ENCODE measurements at regions not wholly inside any gene's neighbourhood (a gene's known extent, or its start where the extent isn't known, plus 50 kb on each side); places are given as distances from the start of the nearest gene placed in this dataset.
"Not testable (repeated sequence)": the region's sequence is repeated elsewhere in the genome, so short reads cannot be mapped to it uniquely, and the experiment has no call there.

GRCh38 chr10:35822316-35822715 lies 180.2 kb upstream of the FZD8 start:
- intact Hi-C loops (cut with DNase I; ENCODE audit: low total_unique reads), result loop anchor here (1.0 kb wide), 1 partner anchor 15 kb away; no protein-coding TSS in a partner anchor
- no peaks in the 10 kb centered on the region for H3K9me3 ChIP-seq
- DNase-seq (ENCODE audit: low spot score in 2 of 2), result peak; percentile 67 to 91
- no peaks in the 10 kb centered on the region for H3K36me3 ChIP-seq
- H3K27me3 ChIP-seq, result no peaks in the 10 kb centered on the region
- peak overlapping the region; percentile 64 to 69 for H3K27ac ChIP-seq
- no peak overlapping the region for H3K4me3 ChIP-seq
- H3K4me1 ChIP-seq, result no peaks in the 10 kb centered on the region
- TF ChIP-seq POLR2A (IDR thresholded peaks at IDR 0.05) (no peak), CTCF (IDR thresholded peaks at IDR 0.05) (peak; percentile 29 to 66 (median 46))

DNA sequence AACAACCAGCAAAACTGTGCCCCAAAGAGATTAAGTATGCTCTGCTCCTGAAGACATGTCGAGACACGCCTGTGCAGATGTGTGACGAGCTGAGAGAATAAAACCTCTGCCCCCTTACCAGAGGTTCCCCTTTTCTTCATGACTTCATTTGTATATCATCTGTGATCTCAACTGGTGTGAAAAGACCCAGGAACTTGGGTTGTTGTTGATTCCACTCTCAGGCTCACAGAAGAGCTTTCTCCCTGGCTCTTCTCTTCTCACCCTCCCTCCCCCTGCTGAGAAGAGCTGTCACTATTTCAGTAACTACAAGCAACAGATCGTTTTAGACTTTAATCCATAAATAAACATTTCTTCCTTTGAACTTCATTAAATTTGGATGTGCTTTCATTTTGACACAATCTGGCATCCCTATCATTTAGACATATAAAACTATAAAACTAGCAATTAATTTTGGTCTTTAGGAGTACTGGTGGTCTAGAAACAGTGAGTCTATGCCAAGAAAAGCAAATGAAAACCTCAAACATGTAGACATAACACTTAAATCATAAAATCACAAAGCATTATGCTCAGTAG lies 179.3 kb upstream of the FZD8 start:
- no peaks in the 10 kb centered on the region for H3K36me3 ChIP-seq
- H3K4me1 ChIP-seq, result no peaks in the 10 kb centered on the region
- peak overlapping the region in 1 of 2 donors; percentile 10 for H3K27ac ChIP-seq
- no peak for TF ChIP-seq POLR2A (IDR thresholded peaks at IDR 0.05)
- H3K4me3 ChIP-seq, result no peak overlapping the region
- no peaks in the 10 kb centered on the region for H3K9me3 ChIP-seq
- no peak for DNase-seq (ENCODE audit: low spot score in 2 of 2)
- intact Hi-C loops (cut with DNase I; ENCODE audit: low total_unique reads), result no loop called here
- no peaks in the 10 kb centered on the region for H3K27me3 ChIP-seq

GRCh38 chr10:35819736-35820135 lies 177.6 kb upstream of the FZD8 start:
- Histone ChIP-seq H3K4me3 (no peak overlapping the region), H3K27me3 (no peaks in the 10 kb centered on the region), H3K27ac (no peak overlapping the region), H3K4me1 (no peaks in the 10 kb centered on the region), H3K36me3 (no peaks in the 10 kb centered on the region), H3K9me3 (no peaks in the 10 kb centered on the region)
- no peak for DNase-seq (ENCODE audit: low spot score in 2 of 2)
- intact Hi-C loops (cut with DNase I; ENCODE audit: low total_unique reads), result no loop called here
- TF ChIP-seq CTCF (IDR thresholded peaks at IDR 0.05) (no peak), POLR2A (IDR thresholded peaks at IDR 0.05) (no peak), POLR2AphosphoS5 (IDR thresholded peaks at IDR 0.05) (no peak)

DNA sequence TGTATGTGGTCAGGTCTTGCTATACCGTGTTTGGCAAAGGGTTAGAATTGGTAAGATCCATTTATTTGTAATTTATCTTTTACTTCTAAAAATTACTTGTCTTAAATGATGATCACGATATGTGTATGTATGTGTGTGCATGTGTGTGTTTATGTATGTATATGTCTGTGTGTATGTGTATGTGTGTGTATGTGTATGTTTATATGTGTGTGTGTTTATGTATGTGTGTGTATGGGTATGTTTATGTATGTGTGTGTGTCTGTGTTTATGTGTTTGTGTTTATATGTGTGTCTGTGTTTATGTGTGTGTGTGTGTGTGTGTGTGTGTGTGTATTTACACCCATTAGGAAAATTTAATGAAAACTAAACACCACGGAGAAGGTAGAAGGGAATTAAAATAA lies 176.9 kb upstream of the FZD8 start:
- H3K9me3 ChIP-seq, result no peaks in the 10 kb centered on the region
- H3K27me3 ChIP-seq, result no peaks in the 10 kb centered on the region
- TF ChIP-seq POLR2AphosphoS5 (IDR thresholded peaks at IDR 0.05) (no peak), POLR2A (IDR thresholded peaks at IDR 0.05) (no peak), CTCF (IDR thresholded peaks at IDR 0.05) (no peak)
- H3K4me3 ChIP-seq, result no peak overlapping the region
- H3K4me1 ChIP-seq, result no peaks in the 10 kb centered on the region
- H3K27ac ChIP-seq, result no peak overlapping the region
- DNase-seq (ENCODE audit: low spot score in 2 of 2), result no peak
- no peaks in the 10 kb centered on the region for H3K36me3 ChIP-seq
- intact Hi-C loops (cut with DNase I; ENCODE audit: low total_unique reads), result no loop called here

DNA sequence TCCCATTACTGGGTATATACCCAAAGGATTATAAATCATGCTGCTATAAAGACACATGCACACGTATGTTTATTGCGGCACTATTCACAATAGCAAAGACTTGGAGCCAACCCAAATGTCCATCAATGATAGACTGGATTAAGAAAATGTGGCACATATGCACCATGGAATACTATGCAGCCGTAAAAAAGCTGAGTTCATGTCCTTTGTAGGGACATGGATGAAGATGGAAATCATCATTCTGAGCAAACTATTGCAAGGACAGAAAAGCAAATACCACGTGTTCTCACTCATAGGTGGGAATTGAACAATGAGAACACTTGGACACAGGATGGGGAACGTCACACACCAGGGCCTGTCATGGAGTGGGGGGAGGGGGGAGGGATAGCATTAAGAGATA lies 175.0 kb upstream of the FZD8 start:
- H3K27ac ChIP-seq; DNase-seq (ENCODE audit: low spot score in 2 of 2); H3K4me3 ChIP-seq; H3K27me3 ChIP-seq; H3K9me3 ChIP-seq; H3K4me1 ChIP-seq; H3K36me3 ChIP-seq; intact Hi-C loops (cut with DNase I; ENCODE audit: low total_unique reads): not testable (repeated sequence)

- no peak overlapping the region for H3K4me3 ChIP-seq
- H3K4me1 ChIP-seq, result no peaks in the 10 kb centered on the region
- intact Hi-C loops (cut with DNase I; ENCODE audit: low total_unique reads), result no loop called here
- no peak for DNase-seq (ENCODE audit: low spot score in 2 of 2)
- no peaks in the 10 kb centered on the region for H3K27me3 ChIP-seq
- no peak overlapping the region for H3K27ac ChIP-seq
- H3K9me3 ChIP-seq, result no peaks in the 10 kb centered on the region
- TF ChIP-seq POLR2A (IDR thresholded peaks at IDR 0.05), result no peak
- TF ChIP-seq CTCF (IDR thresholded peaks at IDR 0.05), result no peak
- no peak for TF ChIP-seq POLR2AphosphoS5 (IDR thresholded peaks at IDR 0.05)
- H3K36me3 ChIP-seq, result no peaks in the 10 kb centered on the region
These were observed 171.1 kb upstream of the FZD8 start for GRCh38 chr10:35813219-35813618.
